ENCODE measurements at regions not wholly inside any gene's neighbourhood (a gene's known extent, or its start where the extent isn't known, plus 50 kb on each side); places are given as distances from the start of the nearest gene placed in this dataset.
"Not testable (repeated sequence)": the region's sequence is repeated elsewhere in the genome, so short reads cannot be mapped to it uniquely, and the experiment has no call there.

DNA sequence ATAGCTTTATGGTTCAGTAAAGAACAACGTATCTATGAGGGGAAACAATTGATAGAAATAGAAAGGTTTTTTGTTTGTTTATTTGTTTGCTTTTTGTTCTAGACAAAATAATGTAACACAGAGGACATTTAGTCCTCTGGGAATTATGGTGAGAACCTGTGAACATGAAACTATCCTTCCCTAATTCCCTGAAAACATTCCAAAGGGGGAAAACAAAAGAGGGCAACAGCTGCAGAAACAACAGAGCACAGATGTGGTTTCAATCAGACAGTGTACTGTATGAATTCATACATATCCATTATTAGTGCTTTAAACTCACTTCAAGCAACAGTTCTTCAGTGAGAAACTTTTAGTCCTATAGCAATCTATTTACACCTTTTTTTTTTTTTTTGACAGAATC is 1489.8 kb upstream of the C9orf72 start:
- no peak for DNase-seq

DNA sequence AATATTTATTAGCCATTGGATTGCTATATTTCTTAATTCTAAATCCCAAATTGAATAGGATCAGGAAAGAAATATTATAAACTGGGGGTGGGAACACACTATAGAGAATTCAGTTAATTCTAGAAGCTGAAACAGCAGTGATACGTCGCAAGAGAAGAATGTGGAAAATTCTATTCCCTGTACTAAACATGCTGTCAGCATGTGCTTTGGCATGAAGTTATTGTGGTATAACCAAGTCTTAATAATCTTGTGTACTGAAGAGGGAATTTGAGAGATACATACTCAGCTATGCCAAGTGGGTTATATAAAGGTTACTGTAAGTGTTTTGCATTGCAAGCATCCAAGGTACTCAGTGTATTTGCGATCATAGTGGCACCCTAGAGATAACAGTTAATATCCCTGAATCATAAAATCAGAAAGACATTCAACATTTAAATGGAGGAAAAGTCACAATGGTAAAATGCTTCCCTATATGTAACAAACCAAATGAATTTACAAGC is 1492.9 kb upstream of the C9orf72 start:
- DNase-seq: no peak

DNA sequence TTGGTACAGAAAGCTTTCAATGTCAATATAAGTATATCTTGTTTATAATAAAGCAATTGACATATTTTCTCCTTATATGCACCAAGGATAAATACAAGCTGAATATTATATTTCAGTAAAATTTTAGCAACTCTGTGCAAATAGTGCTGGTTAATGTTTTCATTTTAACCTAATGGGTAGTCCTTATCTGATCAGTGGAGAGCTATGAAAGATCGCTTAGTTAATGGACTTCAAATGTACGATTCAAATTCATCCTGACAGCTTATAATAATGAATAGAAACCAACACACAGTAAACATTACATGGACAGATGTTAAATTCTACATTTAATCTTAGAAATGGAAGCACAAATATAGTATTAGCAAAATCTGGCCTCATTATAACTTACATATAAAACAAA is 1495.2 kb upstream of the C9orf72 start:
- DNase-seq: no peak

DNA sequence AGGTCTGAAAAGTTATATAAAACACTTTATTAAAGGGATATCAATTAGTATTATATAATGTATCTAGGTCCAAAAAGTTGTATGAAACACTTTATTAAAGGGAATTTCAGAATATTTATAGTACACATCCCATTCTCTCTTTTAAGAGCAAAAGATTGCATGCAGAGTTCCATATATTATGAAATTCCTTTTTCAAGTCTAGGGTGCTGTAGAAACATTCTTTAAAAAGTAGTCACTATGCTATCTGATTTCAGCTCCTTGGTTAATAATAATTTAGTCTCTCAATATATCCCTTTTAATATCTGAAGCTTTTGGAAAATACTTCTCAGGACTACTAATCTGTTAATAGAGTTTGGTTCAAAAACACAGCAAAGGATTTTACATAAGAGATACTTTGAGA is 1496.1 kb upstream of the C9orf72 start:
- DNase-seq: no peak

DNA sequence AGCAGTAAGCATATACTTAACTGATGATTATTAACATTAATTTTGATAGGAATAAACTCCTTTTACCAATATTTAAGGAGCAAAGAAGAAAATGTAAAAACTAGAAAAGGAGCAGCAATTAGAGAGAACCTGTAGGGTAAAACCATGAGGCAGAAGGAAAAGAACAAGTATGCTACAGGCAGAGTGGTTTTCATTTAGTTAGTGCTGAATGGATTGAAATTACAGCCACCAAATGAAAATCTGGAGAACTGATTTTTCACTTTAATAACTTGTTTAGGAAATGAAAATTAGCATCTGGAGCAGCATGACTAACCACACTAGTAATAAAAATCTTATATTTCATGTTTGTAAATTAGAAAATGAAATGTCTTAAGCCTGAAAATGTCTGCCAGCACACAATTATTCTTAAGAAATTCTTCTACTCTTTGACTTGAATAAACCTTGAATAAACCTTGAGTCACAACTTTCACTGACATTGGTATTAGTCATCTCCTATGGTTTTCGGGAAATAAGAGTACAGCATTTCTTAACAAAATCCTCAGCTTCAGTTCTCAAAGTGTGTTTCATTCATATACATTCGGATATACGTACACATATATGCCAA is 1504.9 kb upstream of the C9orf72 start:
- DNase-seq: no peak

DNA sequence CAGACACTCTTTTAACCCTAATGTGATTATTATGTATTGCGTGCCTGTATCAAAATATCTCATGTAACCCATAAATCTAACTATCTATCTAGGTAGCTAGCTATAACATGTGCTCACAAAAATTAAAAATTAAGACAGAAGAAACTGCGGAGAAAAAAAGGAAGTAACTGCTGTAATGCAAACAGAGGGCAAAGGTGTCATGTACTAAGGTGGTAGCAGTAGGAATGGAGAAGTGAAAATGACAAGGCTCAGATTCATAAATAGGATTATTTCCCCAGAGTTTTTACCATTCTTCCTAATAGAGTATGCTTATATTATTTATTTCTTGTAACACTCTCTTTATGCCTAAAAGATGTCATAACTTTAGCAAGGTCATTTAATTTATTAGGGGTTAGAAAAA is 1527.5 kb upstream of the C9orf72 start:
- no peak for DNase-seq

- not testable (repeated sequence) for DNase-seq
Measured at GRCh38 chr9:29104166-29104565, 1530.9 kb upstream of the C9orf72 start.

- DNase-seq: no peak
Measured at GRCh38 chr9:29118555-29118954, 1545.3 kb upstream of the C9orf72 start.

- DNase-seq: no peak
Measured at GRCh38 chr9:29126783-29127182, 1553.5 kb upstream of the C9orf72 start.

GRCh38 chr9:29129763-29130162 is 1556.5 kb upstream of the C9orf72 start:
- no peak for DNase-seq

DNA sequence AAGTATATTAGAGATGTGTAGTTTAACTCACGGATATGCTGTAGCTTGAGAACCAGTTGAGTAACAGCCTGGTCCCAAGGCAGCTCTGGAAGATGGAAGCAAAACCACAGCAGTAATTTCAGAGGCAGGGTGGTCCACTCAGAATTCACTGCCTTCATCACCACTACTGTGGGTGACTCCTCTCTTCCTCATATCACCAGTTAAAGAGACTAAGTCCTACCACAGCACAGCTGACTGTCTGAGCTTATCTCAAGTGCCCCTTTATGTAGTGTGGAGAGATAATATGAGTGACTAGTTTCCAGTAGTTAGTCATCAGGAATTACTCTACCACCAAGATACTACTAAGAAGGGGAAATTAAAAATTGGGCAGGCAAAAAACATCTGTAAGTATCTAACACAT is 1571.2 kb upstream of the C9orf72 start:
- no peak for DNase-seq

GRCh38 chr9:29150606-29151005 is 1577.3 kb upstream of the C9orf72 start:
- no peak for DNase-seq

GRCh38 chr9:29160763-29161353 is 1587.6 kb upstream of the C9orf72 start:
- no peak for DNase-seq

DNA sequence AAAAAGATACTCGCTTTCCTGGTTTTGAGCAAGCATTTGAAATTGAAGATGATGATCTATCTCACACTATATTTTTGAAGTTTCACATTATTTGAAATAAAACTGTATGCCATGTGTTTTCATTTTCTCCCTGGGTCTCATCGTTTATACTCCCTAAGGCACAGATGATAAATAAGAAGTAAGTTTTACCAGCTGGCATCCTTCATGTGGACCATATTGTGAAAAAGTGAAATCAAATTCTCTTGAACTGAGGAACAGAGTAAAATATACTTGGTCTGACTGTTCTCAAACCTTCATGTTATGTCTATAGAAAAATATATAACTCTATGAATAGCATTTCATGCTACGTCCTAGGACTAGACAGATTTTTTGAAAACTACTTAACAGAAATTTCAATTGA is 1600.9 kb upstream of the C9orf72 start:
- DNase-seq: peak in 1 of 2 experiments; percentile 7

DNA sequence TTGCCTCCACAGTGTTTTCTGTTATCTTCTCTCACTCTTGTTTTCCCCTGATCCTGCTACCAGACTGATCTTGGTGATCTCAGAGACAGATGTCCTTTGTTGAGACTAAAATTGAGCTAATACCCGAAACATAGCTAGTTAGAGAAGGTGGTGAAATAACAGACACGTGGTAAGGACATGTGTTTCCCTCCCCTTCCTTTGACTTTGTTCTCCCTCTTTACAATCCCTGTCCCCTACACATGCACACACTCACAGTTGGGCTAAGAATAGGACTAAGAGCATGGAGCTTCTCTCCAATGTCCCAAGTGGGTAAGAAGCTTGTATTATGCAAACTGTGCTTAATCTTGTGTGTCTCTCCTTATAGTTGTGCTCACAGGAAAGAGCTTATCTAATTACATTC is 1603.0 kb upstream of the C9orf72 start:
- no peak for DNase-seq

DNA sequence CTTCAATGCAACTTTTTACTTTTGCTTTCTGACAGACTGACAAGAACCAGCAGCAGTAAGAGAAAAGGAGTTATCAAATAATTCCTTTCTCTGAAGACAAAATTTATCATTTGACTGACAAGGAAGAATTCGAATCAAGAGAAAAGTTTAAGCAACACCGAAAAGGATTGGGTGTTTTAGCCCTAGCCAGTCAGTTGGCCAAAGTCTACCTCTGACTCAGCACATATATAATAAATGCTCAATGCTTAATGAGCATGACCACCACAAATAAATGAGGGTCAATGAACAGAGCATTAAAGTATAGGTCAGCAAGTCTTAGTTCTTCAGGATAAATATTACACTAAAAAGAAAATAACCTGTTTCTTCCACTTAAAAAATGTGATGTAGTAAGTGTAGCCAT is 1603.5 kb upstream of the C9orf72 start:
- DNase-seq: no peak

GRCh38 chr9:29183971-29184370 is 1610.7 kb upstream of the C9orf72 start:
- DNase-seq: no peak

DNA sequence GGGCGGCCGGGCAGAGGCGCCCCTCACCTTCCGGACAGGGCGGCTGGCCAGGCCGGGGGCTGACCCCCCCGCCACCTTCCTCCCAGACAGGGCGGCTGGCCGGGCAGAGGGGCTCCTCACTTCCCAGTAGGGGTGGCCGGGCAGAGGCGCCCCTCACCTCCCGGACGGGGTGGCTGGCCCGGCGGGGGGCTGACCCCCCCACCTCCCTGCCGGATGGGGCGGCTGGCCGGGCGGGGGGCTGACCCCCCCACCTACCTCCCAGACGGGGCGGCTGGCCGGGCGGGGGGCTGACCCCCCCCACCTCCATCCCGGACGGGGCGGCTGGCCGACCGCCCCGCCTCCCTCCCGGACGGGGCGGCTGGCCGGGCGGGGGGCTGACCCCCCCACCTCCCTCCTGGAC is 1615.5 kb upstream of the C9orf72 start:
- DNase-seq: not testable (repeated sequence)

DNA sequence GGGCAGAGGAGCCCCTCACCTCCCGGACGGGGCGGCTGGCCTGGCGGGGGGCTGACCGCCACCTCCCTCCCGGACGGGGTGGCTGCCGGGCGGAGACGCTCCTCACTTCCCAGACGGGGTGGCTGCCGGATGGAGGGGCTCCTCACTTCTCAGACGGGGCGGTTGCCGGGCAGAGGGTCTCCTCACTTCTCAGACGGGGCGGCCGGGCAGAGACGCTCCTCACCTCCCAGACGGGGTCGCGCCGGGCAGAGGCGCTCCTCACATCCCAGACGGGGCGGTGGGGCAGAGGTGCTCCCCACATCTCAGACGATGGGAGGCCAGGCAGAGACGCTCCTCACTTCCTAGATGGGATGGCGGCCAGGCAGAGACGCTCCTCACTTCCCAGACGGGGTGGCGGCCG is 1615.9 kb upstream of the C9orf72 start:
- DNase-seq: not testable (repeated sequence)

- no peak for DNase-seq
Measured at GRCh38 chr9:29198861-29199260, 1625.6 kb upstream of the C9orf72 start.

GRCh38 chr9:29199975-29200374 is 1626.7 kb upstream of the C9orf72 start:
- DNase-seq: no peak

DNA sequence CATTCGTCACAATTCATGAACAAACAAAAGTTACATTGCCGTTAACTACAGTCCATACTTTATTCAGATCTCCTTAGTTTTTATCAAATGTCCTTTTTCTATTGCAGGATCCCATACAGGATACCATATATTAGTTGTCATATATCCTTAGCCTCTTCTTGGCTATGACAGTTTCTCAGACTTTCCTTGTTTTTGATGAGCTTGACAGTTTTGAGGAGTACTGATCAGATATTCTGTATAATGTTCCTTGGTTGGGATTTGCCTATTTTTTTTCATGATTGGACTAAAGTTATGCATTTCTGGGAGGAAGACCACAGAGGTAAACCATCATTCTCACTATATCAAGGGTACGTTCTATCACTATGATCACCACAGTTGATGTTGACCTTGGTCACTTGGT is 1627.4 kb upstream of the C9orf72 start:
- DNase-seq: no peak

DNA sequence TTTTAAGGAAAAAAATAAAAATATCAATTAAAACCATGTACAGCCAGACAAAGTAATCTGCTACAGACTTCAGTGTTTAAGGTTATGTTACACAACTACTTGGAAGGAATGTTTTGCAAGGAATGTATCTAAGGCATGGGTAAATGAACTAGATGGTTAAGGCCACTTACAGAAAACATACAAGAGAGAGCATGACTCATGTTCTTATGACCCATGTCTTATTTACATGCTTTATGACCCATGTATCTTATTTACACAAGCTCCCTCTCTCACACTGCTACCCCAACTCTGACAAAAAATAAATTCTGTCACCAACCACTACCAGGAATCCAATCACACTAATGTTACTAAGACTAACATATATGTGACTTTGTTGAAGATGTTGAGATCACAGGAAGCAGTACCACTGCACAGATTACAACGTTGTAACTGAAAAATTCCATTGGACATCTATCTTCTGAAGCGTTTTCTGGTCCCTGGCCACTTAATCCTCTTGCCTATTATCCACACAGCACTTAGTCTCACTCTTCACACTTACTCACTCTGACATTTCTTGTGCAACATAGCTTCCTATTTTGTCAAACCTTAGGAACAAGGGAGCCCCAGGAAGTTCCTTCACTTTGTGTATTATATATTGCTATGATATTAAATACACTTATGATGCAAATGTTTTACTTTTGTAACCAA is 1630.1 kb upstream of the C9orf72 start:
- no peak for DNase-seq

- DNase-seq: peak; percentile 22 to 73
Measured at GRCh38 chr9:29208670-29209069, 1635.4 kb upstream of the C9orf72 start.
